OCI-LY7 (cell line): ENCODE measurements at regions not wholly inside any gene's neighbourhood (a gene's known extent, or its start where the extent isn't known, plus 50 kb on each side); places are given as distances from the start of the nearest gene placed in this dataset.
"Not testable (repeated sequence)": the region's sequence is repeated elsewhere in the genome, so short reads cannot be mapped to it uniquely, and the experiment has no call there.

ENCODE experiments used
- BruUV-seq: library from RNA; stranded (reverse); fragments of 400-500 nt; replicated peaks from 2 replicates; lab custom pipeline; 2021; lab: Mats Ljungman, UMichigan
- CTCF ChIA-PET: fragments of 300-600 bp; sonication (Branson Sonifier 250); formaldehyde crosslinking; loops from one replicate; lab custom pipeline; 2022; ENCODE audit warnings: antibody characterized with exemption; ENCODE audit not compliant: unreplicated experiment; lab: Charles Lee
- POLR2A ChIA-PET: fragments of 300-600 bp; sonication (Branson Sonifier 250); formaldehyde crosslinking; loops from one replicate; lab custom pipeline; 2022; ENCODE audit warnings: antibody characterized with exemption; lab: Charles Lee
- DNase-seq: peaks from one replicate; pipeline ENCODE4 v3.0.0-alpha.2; 2015; ENCODE audit warnings: low spot score
- H2AFZ ChIP-seq: fragments of 200-600 bp; sonication (generic), shearing (Covaris generic); 2 replicates; pipeline ENCODE4 v1.6.1; 2014; ENCODE audit warnings: mild to moderate bottlenecking, antibody characterized with exemption, low read length, moderate library complexity
- H3K27ac ChIP-seq: fragments of 200-600 bp; sonication (generic); 2 replicates; pipeline ENCODE4 v1.5.1; 2014; ENCODE audit warnings: mixed run types, low read depth, mild to moderate bottlenecking, moderate library complexity, low read length, inconsistent platforms; ENCODE audit not compliant: poor library complexity, severe bottlenecking
- H3K36me3 ChIP-seq: fragments of 200-600 bp; sonication (generic); 2 replicates; pipeline ENCODE4 v1.6.1; 2014; ENCODE audit warnings: mild to moderate bottlenecking, antibody characterized with exemption, low read length, moderate library complexity, mixed read lengths; ENCODE audit not compliant: insufficient read depth
- H3K4me1 ChIP-seq: fragments of 200-600 bp; sonication (generic); 2 replicates; pipeline ENCODE4 v1.5.1; 2014; ENCODE audit warnings: mild to moderate bottlenecking, low read length; ENCODE audit not compliant: insufficient read depth, poor library complexity, severe bottlenecking
- H3K4me2 ChIP-seq: fragments of 200-600 bp; sonication (generic); 2 replicates; pipeline ENCODE4 v1.6.1; 2014; ENCODE audit warnings: mild to moderate bottlenecking, low read length
- H3K4me3 ChIP-seq: fragments of 200-600 bp; sonication (generic); 2 replicates; pipeline ENCODE4 v1.5.1; 2014; ENCODE audit warnings: mild to moderate bottlenecking, low read depth, low read length; ENCODE audit not compliant: poor library complexity, severe bottlenecking
- H3K79me2 ChIP-seq: fragments of 200-600 bp; sonication (generic); 2 replicates; pipeline ENCODE4 v1.6.1; 2016; ENCODE audit warnings: low read depth, mild to moderate bottlenecking, low read length, moderate library complexity, mixed read lengths; ENCODE audit not compliant: insufficient read depth
- H3K9me2 ChIP-seq: fragments of 200-600 bp; sonication (generic); 2 replicates; pipeline ENCODE4 v1.6.1; 2016; ENCODE audit warnings: mild to moderate bottlenecking, low read length, mixed read lengths; ENCODE audit not compliant: insufficient read depth
- H3K9me3 ChIP-seq: fragments of 200-600 bp; sonication (generic); 2 replicates; pipeline ENCODE4 v1.6.1; 2014; ENCODE audit warnings: mild to moderate bottlenecking, mixed run types, low read length, mixed read lengths
- H4K20me1 ChIP-seq: fragments of 200-600 bp; sonication (generic); 2 replicates; pipeline ENCODE4 v1.6.1; 2014; ENCODE audit warnings: mild to moderate bottlenecking, antibody characterized with exemption, low read length, moderate library complexity, mixed read lengths; ENCODE audit not compliant: insufficient read depth
- CTCF ChIP-seq: fragments of 200-600 bp; sonication (generic); conservative IDR thresholded peaks from 2 replicates; pipeline ENCODE4 v1.5.1; 2014; ENCODE audit warnings: mild to moderate bottlenecking, antibody characterized with exemption, low read length, moderate library complexity, mixed read lengths
- EZH2phosphoT487 ChIP-seq: fragments of 200-600 bp; sonication (generic); IDR thresholded peaks from 2 replicates; pipeline ENCODE4 v1.6.1; 2018; ENCODE audit warnings: low read depth, borderline replicate concordance, mild to moderate bottlenecking, mixed run types, antibody characterized with exemption, low read length, moderate library complexity, mixed read lengths
- intact Hi-C: fragments of 100-400 bp; cut with micrococcal nuclease; formaldehyde crosslinking; loops from one replicate; pipeline ENCODE4 v1.10.0; 2022; ENCODE audit not compliant: unreplicated experiment

- H3K9me2 ChIP-seq: no peaks in the 10 kb centered on the region
- no peak for TF ChIP-seq EZH2phosphoT487
- no peak for DNase-seq
- H3K4me2 ChIP-seq: no peak overlapping the region
- no peaks in the 10 kb centered on the region for H4K20me1 ChIP-seq
- no peak overlapping the region for H3K4me3 ChIP-seq
- H3K4me1 ChIP-seq: no peaks in the 10 kb centered on the region
- no peak overlapping the region for H2AFZ ChIP-seq
- H3K36me3 ChIP-seq: no peaks in the 10 kb centered on the region
- H3K9me3 ChIP-seq: no peaks in the 10 kb centered on the region
- POLR2A ChIA-PET: no interaction called here
- intact Hi-C loops: no loop called here
- CTCF ChIA-PET: no interaction called here
- no peak overlapping the region for H3K27ac ChIP-seq
- BruUV-seq: no TSS peak
- no peaks in the 10 kb centered on the region for H3K79me2 ChIP-seq
These were observed 121.5 kb upstream of the EGR2 start for GRCh38 chr10:62937674-62938073.

- intact Hi-C loops: no loop called here
- CTCF ChIA-PET: no interaction called here
- Histone ChIP-seq H3K4me1 (no peaks in the 10 kb centered on the region), H2AFZ (no peak overlapping the region), H3K79me2 (no peaks in the 10 kb centered on the region), H4K20me1 (no peaks in the 10 kb centered on the region), H3K9me3 (no peaks in the 10 kb centered on the region), H3K9me2 (no peaks in the 10 kb centered on the region), H3K4me3 (no peak overlapping the region), H3K36me3 (no peaks in the 10 kb centered on the region), H3K4me2 (no peak overlapping the region), H3K27ac (no peak overlapping the region)
- no peak for DNase-seq
- no peak for TF ChIP-seq CTCF
- no peak for TF ChIP-seq EZH2phosphoT487
- POLR2A ChIA-PET: no interaction called here
- no TSS peak for BruUV-seq
These were observed 118.9 kb upstream of the EGR2 start for GRCh38 chr10:62935022-62935421.

- H2AFZ ChIP-seq: no peak overlapping the region
- intact Hi-C loops: no loop called here
- ChIA-PET CTCF (no interaction called here), POLR2A (no interaction called here)
- H3K4me1 ChIP-seq: no peaks in the 10 kb centered on the region
- no peak overlapping the region for H3K4me2 ChIP-seq
- no peaks in the 10 kb centered on the region for H3K79me2 ChIP-seq
- TF ChIP-seq EZH2phosphoT487 (no peak), CTCF (no peak)
- H3K4me3 ChIP-seq: no peak overlapping the region
- no peaks in the 10 kb centered on the region for H4K20me1 ChIP-seq
- H3K36me3 ChIP-seq: no peaks in the 10 kb centered on the region
- H3K27ac ChIP-seq: no peak overlapping the region
- H3K9me3 ChIP-seq: no peaks in the 10 kb centered on the region
- no peaks in the 10 kb centered on the region for H3K9me2 ChIP-seq
- no TSS peak for BruUV-seq
- no peak for DNase-seq
These were observed 118.1 kb upstream of the EGR2 start for GRCh38 chr10:62934258-62934657.

- H3K4me2 ChIP-seq, H3K9me3 ChIP-seq, H3K79me2 ChIP-seq, POLR2A ChIA-PET, CTCF ChIA-PET, H2AFZ ChIP-seq, H3K4me3 ChIP-seq, H4K20me1 ChIP-seq, H3K27ac ChIP-seq, intact Hi-C loops, H3K4me1 ChIP-seq, H3K36me3 ChIP-seq, BruUV-seq, H3K9me2 ChIP-seq, DNase-seq: not testable (repeated sequence)
These were observed 112.6 kb upstream of the EGR2 start for GRCh38 chr10:62928763-62929162.
